ENCODE measurements at regions not wholly inside any gene's neighbourhood (a gene's known extent, or its start where the extent isn't known, plus 50 kb on each side); places are given as distances from the start of the nearest gene placed in this dataset.
"Not testable (repeated sequence)": the region's sequence is repeated elsewhere in the genome, so short reads cannot be mapped to it uniquely, and the experiment has no call there.

DNA sequence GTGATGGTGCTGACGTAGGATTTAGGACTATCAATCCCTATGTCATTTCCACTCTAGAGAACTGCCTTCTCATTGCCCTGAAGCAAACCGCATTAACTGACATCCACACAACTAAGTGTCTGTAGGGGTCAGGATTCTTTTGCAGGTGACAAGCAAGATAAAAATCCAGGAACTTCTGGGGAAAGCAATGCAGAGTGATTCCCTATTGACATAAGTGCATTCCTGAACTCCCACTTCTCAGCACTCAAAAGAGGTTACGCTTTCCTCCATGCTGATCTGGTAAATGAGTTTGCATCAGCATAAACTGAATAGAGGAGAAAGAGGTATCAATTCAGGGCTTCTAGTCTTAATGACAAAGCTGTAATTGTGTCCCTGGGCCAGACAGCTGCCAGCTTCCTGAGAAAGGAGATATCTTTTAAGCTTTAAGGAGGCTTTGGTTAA lies 224.6 kb upstream of the ISX start:
- ATAC-seq (no peak), DNase-seq (no peak)
- intact Hi-C loops (cut with DNase I): no loop called here

GRCh38 chr22:34841911-34842310 lies 224.0 kb upstream of the ISX start:
- ATAC-seq (no peak), DNase-seq (no peak)
- intact Hi-C loops (cut with DNase I): no loop called here

GRCh38 chr22:34842630-34843029 lies 223.3 kb upstream of the ISX start:
- DNase-seq: no peak

GRCh38 chr22:34843743-34844142 lies 222.2 kb upstream of the ISX start:
- ATAC-seq; DNase-seq; intact Hi-C loops (cut with DNase I): not testable (repeated sequence)

More at GRCh38 chr22:34842630-34843029, 223.3 kb upstream of the ISX start:
- ATAC-seq: no peak
- intact Hi-C loops (cut with DNase I): no loop called here

GRCh38 chr22:34845391-34845790 lies 220.6 kb upstream of the ISX start:
- intact Hi-C loops (cut with DNase I): no loop called here
- no peak for ATAC-seq
- no peak for DNase-seq

GRCh38 chr22:34847072-34847471 lies 218.9 kb upstream of the ISX start:
- peak in 1 of 2 donors; percentile 37 for ATAC-seq
- intact Hi-C loops (cut with DNase I): no loop called here
- DNase-seq: no peak

DNA sequence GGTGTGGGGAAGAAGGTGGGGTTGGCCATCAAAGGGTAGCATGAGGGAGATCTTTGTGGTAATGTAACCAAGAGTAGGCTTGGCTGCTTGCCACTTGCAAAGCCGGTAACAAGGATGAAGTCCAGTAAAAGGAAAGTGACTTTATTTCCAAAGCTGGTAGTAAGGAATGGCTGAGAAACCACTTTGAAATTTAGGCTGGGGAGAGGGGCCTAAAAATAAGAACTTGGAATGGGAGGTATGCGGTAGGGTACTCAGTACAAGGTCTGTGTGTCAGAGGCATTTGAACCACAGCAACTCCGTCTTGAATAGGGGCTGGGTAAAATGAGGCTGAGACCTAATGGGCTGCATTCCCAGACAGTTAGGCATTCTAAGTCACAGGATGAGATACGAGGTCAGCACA lies 216.0 kb upstream of the ISX start:
- ATAC-seq: no peak
- intact Hi-C loops (cut with DNase I): no loop called here
- DNase-seq: no peak

GRCh38 chr22:34851918-34852662 lies 213.9 kb upstream of the ISX start:
- no peak for ATAC-seq
- intact Hi-C loops (cut with DNase I): no loop called here
- no peak for DNase-seq

DNA sequence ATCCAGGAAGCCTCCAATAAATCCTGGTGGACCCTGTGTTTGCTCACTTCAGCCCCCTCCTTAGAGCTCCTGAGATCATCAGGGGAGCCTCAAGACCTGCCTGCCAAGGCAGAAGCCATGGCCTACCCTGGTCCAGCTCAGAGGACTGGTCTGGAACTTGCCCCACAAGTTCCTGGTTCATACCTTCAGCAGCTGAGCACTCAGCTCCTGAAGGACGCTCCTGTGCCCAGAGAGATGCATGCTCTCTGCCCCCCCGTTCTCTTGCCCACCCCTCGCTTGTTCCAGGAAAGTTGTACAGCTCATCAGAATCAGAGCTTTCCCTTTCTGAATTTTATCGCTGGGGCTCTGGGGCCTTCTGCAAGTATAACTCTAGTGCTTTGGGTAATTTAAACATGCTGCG lies 210.5 kb upstream of the ISX start:
- intact Hi-C loops (cut with DNase I): no loop called here
- DNase-seq (no peak), ATAC-seq (no peak)

DNA sequence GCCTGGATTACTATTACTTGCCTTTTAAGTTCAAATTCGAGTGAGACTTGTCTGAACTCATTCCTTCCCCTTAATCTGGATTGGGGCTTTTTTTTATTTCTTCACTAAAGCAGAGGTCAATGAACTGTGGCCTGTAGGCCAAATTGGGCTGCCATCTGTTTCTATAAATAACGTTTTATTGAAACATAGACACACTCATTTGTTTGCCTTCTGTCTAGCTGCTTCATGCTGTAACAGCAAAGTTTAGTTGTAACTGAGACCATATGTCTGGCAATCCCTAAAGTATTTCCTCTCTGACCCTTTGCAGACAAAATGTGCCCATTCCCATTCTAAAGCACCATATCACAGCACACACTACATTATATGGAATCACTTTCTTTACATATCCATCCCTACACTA lies 207.9 kb upstream of the ISX start:
- DNase-seq (no peak), ATAC-seq (no peak)
- intact Hi-C loops (cut with DNase I): no loop called here

- DNase-seq (no peak), ATAC-seq (no peak)
- intact Hi-C loops (cut with DNase I): no loop called here
Measured at GRCh38 chr22:34861787-34862186, 204.2 kb upstream of the ISX start.

- intact Hi-C loops (cut with DNase I): no loop called here
- ATAC-seq: no peak
Measured at GRCh38 chr22:34866081-34866480, 199.9 kb upstream of the ISX start.

DNA sequence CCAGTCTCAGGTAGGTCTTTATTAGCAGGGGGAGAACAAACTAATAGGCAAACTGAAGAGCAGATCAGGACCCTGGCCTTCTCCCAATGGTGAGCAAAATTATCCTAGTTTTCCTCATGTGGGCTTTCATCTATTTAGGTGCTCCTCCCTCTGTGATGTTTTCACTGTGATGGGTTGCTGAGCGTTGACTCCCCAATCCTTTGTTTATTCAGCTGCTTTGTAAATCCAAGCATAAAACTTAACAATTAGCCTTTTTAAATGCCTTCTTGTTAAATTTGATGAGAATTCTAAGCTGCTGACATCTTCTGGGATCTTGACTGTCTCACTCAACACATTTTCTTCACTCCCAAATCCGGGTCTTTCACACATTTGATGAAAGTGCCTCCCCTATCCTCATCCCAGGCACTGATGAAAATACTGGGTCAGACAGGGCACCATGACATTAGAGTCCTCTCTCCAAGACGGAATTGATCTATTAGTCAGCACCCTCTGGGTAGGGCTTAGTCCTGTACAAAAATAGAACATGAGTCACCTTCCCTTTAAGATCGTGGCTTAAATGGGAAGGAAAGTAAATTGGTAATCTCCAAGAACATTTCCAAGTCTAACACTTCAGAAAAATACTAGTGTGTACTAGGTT lies 199.3 kb upstream of the ISX start:
- ATAC-seq (peak in 1 of 2 donors; percentile 56), DNase-seq (no peak)
- intact Hi-C loops (cut with DNase I): no loop called here

More at GRCh38 chr22:34866081-34866480, 199.9 kb upstream of the ISX start:
- no peak for DNase-seq

GRCh38 chr22:34877506-34877905 lies 188.5 kb upstream of the ISX start:
- intact Hi-C loops (cut with DNase I): no loop called here
- no peak for ATAC-seq
- no peak for DNase-seq

- ATAC-seq: no peak
- intact Hi-C loops (cut with DNase I): no loop called here
- no peak for DNase-seq
Measured at GRCh38 chr22:34878171-34878570, 187.8 kb upstream of the ISX start.

DNA sequence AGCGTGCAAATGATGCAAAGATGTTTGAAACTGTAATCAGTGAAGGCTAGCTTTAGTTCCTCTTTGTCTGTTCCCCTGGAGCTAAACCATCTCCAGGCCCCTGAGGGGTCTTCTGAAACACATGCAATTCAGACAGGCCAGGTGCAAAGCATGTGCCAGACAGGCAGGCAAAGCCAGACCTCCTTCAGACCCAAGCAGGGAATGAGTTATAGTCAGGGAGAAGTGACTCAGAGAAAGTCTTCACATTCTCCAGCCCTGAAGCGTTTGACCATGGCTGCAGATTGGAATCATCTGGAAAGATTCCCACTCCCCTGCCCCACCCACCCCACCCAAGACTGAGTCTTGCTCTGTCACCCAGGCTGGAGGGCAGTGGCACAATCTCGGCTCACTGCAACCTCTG lies 187.0 kb upstream of the ISX start:
- intact Hi-C loops (cut with DNase I): no loop called here
- DNase-seq (no peak), ATAC-seq (no peak)

DNA sequence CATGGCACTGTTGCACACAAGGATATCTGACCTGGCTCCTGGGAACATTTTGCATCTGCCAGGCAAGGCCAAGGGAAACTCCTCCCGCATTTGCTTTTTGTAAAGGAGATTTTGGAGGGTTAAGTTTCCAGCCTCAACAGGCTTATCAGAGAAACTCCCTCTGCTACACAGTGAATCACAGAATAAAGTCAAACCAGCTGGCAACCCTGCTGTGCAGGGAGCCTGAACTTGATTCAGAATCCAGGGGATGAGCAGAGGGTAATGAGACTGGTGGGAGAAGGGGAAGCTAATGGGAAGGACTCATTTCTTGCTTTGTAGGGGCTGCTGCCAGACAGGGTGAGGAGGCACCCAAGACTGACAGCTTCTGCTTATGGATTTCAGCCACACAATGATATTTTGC lies 185.3 kb upstream of the ISX start:
- no peak for DNase-seq
- intact Hi-C loops (cut with DNase I): no loop called here
- ATAC-seq: peak in 1 of 2 donors; percentile 94

- intact Hi-C loops (cut with DNase I): no loop called here
- ATAC-seq: peak in 1 of 2 donors; percentile 73
- DNase-seq: no peak
Measured at GRCh38 chr22:34881453-34881852, 184.5 kb upstream of the ISX start.

GRCh38 chr22:34885852-34886251 lies 180.1 kb upstream of the ISX start:
- DNase-seq: no peak
- intact Hi-C loops (cut with DNase I): no loop called here
- ATAC-seq: no peak

DNA sequence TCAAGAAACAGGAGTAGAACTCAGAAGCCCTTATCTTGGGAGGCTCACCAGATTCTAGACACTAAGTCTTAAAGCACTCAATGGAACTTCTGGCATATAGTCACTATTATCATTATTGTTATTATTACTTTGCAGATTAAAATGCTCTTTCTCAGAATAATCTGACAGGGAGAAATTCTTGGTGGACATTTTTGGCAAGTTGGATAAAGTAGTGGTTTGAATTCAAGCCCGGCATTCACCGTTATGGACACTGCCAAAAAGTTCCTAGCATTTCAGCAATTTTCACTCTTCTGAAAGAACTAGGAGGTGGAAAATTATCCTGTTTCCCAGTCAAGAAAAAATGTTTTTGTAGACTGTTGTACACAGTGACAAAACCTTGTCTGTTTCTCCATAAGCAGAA lies 179.6 kb upstream of the ISX start:
- ATAC-seq: no peak
- intact Hi-C loops (cut with DNase I): no loop called here

GRCh38 chr22:34886812-34887211 lies 179.1 kb upstream of the ISX start:
- intact Hi-C loops (cut with DNase I): no loop called here
- DNase-seq (no peak), ATAC-seq (no peak)

More for the DNA sequence above, 179.6 kb upstream of the ISX start:
- DNase-seq: no peak

All from left cardiac atrium (tissue), 4 donors.